NOMO-1 (cell line): ENCODE measurements at regions not wholly inside any gene's neighbourhood (a gene's known extent, or its start where the extent isn't known, plus 50 kb on each side); places are given as distances from the start of the nearest gene placed in this dataset.
"Not testable (repeated sequence)": the region's sequence is repeated elsewhere in the genome, so short reads cannot be mapped to it uniquely, and the experiment has no call there.

Source experiments
- DNase-seq, 2 experiments: peaks; one replicate each; lab custom pipeline; 2025; ENCODE audit not compliant: unreplicated experiment in 2 of 2; lab: John Stamatoyannopoulos, UW

DNA sequence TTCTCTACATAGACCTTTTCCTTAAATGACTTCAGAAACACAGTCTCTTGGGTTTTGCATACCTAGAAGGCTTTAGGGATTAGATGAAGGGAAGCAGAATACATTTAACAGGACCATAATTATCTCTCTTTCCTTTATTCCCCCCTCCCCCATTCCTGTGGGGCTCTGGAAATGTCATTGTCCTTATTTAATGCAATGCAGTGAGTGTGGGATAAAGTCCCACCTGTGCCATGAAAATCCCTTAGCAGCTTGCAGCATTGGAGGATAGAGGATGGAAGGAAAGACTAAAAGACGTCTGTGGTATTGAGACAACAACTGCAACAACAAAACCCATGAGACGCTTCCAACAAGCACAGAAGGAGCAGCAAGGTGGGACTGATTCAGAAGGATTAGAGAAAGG is 117.8 kb upstream of the DCC start:
- DNase-seq = no peak

DNA sequence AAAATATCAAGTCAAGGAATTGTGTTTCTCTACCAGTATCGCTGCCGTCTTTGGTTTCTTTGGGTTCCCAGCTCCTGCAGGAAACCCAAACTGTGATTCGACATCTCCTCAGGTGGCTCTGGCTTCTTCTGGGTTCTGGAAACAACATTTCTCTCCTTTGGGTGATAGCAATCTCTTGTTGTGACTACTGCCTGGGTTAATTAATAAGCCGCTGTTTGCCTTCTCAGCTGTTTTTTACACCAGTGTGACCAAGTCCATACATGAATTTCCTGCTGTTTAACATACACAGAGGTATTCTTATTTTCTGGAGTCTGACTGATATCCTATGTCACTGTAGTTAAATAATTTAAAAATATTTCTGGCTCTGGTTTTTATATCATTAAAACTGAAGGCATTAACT is 112.5 kb upstream of the DCC start:
- no peak for DNase-seq

DNA sequence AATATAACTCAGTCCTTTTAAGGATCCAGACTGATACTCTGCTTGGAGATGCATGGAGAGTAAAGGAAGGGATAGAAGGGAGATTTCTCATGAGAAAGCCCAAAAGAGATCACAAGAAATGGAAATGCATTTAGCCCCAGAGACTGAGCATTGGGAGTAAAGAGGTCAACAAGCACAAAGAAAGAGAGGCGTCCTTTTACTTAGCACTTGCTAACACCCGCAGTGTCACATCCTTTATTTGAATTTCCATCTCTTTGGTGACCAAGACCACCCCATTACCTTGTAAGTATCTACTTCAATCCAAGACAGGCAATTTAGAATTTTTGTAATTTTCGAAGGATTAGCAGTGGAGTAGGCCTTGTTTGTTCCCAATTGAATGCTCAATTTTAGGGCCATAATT is 111.8 kb upstream of the DCC start:
- DNase-seq = no peak

DNA sequence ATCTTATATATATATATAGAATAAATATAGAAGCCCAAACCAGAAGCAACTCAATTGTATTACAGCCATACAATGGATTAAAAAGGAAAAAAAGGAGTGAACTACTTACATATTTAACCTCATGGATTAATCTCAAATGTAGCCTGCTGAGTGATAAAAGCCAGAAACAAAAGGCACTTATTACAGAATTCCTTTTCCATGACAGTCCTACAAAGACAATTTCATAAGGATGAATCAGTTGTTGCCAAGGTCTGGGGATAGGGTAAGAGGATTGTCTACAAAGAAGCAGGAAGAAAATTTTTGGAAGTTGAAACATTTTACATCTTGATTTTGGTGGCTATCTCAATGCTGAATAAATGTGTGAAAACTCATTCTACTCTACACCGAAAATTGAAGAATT is 103.9 kb upstream of the DCC start:
- no peak for DNase-seq

DNA sequence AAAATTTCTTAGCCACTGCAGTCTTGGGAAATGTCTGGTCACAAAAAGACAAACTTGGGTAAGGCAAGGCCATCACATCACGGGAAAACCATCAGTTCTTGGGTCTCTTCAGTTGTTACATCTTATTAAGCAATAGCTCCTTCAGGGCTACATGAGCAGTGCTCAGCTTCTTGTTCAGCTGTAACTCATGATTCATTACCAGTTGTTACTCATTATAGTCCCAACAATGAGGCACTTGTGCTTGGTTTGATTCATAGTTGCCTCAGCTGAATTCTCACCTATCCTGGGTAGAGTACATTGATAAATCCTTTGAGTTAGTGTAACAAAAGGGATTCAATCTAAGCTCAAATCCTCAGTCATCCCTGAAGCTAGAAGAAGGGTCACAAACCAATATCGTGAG is 102.4 kb upstream of the DCC start:
- no peak for DNase-seq

DNA sequence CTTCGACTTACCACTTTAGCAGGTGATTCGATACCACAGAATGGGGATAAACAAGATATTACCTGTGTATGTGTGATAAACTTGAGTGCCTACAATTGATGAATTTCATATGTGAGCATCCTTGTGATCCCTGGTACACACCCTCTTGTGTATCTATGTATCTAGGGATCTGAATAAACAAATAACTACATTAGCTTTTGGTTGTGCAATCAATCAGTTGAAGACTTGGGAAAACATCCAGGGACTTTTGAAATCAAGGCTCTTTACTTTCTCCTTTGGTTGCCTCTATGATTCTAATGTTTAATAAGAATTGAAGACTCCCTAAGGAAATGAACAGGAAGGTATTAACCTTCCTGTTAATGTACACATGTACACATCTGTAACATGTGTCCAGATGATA is 97.3 kb upstream of the DCC start:
- DNase-seq = no peak

DNA sequence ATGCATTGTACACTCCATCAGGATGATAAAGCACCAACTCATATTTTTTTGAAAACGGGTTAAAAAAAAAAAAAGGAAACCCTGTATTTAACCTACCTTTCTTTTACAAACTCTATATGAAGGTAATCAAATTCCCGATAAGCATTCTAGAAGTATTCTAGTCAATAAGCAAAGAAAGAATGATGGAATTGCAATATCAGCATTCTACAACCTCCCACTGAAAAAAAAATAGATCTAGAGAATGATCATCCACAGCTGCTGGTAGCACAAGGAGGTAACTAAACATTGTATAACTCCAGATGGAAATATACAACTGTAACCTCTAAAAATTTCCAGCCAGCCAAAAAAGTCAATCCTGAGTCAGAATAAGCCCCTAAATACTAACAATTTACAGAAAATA is 95.3 kb upstream of the DCC start:
- DNase-seq = no peak

DNA sequence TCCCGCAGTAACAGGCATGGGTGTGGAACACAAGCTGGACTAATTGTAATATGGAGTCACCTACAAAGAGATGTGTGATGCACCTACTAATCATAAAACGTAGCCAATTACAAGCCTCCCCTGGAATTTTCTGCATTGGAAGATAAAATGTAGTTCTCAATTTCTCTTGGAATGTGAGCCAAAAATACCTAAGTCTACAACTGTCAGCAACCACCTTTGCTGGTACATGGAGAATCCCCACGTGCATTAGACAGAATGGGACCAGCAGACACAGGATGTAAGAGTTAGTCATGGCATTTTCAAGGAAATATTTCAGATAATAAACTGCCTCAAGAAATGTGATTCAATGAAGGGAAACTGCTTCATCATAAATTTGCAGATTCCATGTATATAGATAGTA is 85.6 kb upstream of the DCC start:
- DNase-seq = no peak

DNA sequence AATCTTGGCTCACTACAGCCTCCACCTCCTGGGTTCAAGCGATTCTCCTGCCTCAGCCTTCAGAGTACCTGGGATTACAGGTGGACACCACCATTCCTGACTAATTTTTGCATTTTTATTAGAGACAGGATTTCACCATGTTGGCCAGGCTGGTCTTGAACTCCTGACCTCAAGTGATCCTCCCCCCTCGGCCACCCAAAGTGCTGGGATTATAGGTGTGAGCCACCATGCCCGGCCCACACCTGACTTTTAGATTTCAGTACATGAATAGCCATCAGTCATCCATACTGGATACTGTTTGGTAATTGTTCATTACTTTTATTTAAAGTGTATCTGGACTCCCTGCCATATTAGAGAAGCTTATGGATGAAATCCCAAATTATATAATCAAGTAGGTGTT is 82.6 kb upstream of the DCC start:
- DNase-seq = not testable (repeated sequence)

DNA sequence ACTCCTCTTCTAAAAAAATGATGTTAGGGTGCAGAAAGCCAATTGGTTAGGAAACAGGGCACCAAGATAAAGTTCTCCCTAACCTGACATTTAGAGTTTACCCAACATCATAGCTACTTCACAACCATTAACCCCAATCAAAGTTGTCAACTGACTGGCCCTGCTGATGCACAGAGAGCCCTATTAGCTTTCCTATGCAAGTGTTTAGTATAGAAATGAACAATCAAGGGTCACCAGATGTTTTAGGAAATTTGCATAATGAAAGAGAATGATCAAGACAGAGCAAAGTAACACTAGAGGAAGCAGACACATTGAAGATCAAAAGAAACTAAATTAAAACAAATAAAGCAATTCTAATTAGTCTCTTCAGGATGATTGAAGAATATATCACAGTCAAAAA is 64.2 kb upstream of the DCC start:
- no peak for DNase-seq

DNA sequence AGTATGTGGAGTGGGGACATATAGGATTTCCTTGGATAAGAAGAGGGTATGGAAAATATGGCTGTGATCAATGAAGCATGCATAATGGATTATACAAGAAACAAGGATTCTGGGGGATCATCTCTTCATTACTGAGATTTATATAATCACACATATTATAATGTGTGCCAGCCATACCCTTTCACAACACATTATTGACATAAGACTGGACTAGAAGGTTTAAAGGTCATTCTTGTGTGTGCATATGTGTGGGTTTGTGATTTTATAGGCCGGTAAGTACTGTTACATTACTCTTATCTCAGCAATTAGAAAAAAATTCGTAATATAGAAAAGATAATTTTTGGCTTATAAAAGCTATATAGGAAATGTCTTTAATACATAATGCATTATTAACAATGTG is 62.2 kb upstream of the DCC start:
- DNase-seq = no peak

DNA sequence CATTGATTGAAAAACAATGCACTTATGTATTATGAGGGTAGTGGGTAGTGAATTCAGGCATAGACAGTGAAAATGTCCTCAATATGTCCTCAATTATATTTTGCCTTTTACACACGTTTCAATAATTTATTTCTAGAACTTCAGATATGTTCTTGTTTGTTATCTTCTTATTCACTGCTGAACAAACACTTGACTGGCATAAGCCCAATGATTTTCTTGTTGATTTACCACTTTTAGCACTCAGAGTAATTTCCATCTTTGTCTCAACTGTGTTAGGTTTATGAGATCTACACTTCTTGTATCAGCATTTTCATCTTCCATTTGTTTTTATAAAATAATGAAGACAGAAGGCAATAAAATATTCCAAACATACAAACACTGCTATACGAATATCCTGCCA is 61.8 kb upstream of the DCC start:
- DNase-seq = no peak

DNA sequence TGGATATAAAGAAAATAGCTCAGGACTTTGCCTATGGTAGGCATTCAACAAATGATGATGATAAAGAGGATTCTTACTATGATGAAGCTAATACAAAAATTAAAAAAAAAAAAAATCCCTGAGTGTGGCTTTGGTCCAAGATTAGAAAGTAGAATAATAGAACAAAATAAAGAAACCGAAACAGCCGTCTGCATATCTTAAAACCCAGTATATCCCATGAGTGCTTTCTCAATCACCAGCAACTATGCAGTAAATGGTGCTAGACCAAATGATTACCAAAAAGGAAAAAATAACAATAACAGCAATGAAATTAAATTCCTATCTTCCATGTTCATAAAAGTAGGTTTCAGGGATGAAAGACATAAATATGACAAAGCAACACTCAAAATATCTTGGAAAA is 59.3 kb upstream of the DCC start:
- no peak for DNase-seq

DNA sequence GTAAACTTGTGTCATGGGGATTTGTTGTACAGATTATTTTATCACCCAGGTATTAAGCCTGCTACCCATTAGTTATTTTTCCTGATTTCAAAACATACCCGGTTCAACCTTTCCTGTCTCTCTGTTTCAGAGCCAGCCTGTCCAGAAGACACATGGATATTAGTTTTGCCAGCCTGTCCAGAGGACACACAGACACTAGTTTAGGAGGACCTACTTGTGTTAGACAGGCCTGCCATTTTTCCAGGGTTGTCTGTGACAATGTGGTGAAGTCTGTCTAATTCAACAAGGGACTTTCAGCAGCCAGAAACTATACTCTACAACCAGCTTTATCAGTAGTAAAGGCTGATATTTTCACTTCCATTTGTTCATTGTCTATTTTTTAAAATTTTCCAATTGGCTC is 56.1 kb upstream of the DCC start:
- DNase-seq = no peak

DNA sequence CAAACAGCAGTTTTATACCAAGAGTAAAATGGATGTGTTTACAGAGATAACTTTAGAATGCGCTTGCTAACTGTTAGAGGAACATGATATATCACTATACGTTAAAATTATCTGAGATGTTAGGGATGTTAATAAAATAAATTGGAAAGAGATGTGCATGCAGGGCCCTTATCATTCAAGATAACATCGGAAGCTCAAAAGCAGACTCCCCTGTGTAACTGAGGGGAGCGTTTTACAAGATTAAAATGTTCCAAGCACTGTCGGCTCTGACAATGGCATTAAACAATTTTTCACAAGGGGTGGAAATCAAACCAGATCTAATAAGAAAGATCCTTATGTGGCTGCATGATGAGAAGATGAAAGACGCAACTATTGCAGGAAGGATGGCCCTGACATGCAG is 53.3 kb upstream of the DCC start:
- no peak for DNase-seq

DNA sequence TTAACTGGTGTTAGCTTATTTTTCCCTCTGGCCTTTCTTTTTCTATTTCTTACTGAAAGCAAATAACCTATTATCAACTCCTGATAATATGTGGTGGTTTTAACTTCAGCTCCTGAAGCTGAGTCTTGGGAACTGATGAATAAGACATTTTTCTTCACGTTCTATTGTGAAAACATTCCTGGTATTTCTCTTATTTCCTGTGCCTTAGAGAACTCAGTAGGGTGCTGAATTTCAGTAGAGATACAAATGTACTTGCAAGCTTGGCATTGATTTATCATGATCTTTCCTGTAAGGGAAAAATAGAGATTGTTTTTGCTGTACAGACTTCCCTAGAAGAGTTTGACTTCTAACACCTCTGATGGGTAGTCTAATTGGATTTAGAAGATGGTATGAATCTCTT is 52.8 kb upstream of the DCC start:
- DNase-seq = no peak

DNA sequence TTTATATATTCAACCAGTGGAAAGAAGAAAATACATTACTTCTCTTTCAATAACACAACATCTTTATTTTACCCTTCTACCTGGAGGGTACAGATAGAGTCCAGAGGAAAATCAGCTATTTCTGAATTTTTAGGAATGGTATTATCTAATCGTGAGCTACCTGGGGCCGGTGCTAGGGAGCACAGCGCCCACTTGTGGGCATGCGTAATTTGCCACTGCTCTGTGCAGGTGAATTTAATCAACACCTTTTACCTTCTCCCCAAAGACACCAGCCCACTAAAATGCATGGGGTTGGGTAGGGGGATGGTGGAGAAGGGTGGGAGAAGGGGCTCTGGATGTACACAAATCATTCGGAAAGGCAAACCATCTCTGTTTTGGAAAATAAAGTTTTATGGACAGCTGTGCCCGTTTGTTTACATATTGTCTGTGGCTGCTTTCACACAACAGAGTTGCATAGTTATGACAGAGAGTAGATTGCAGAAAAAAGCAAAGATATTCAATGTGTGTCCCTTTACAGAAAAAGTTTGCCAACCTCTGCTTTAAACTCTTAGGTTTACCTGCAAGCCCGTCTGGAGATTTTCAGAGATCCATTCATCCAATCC is 51.5 kb upstream of the DCC start:
- no peak for DNase-seq

DNA sequence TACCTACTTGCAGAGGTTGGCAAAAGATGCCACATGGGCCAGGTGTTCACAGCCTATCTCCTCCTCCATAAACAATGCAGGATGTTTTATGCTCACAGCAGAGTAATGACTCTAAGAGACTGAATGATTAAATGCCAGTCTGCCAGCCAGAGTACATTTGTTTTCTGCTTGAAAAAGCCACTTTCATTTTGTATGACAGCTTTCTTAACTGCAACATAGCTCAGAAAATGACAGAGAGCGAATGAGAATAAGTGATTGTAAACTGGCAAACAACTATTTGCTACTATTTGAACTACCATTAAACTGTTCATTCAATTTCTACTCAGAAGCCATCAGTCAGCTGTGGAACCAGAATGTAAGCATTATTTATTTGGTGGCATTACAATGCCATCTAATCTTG is 50.6 kb upstream of the DCC start:
- DNase-seq = no peak
